Suppressor macrophage (primary cell): ENCODE measurements at regions not wholly inside any gene's neighbourhood (a gene's known extent, or its start where the extent isn't known, plus 50 kb on each side); places are given as distances from the start of the nearest gene placed in this dataset.

ENCODE experiments used
- DNase-seq, 4 experiments: peaks; one replicate each; pipeline ENCODE4 v3.0.0-alpha.2; 2020 to 2022

GRCh38 chr20:58087562-58087858 lies 140.9 kb downstream of the ANKRD60 start:
- no peak for DNase-seq

- DNase-seq, result peak; percentile 24 to 61 (median 44)
Measured at GRCh38 chr20:58086763-58087561, 141.5 kb downstream of the ANKRD60 start.

- no peak for DNase-seq
Measured at GRCh38 chr20:58084966-58085365, 143.5 kb downstream of the ANKRD60 start.

GRCh38 chr20:58084566-58084965 lies 143.9 kb downstream of the ANKRD60 start:
- DNase-seq, result no peak

- DNase-seq, result no peak
Measured at GRCh38 chr20:58081846-58082245, 146.6 kb downstream of the ANKRD60 start.

- DNase-seq, result no peak
Measured at GRCh38 chr20:58078741-58079522, 149.5 kb downstream of the ANKRD60 start.

- DNase-seq, result no peak
Measured at GRCh38 chr20:58077282-58077681, 151.2 kb downstream of the ANKRD60 start.

- DNase-seq, result no peak
Measured at GRCh38 chr20:58076405-58076804, 152.0 kb downstream of the ANKRD60 start.

GRCh38 chr20:58075586-58076345 lies 152.7 kb downstream of the ANKRD60 start:
- no peak for DNase-seq

- no peak for DNase-seq
Measured at GRCh38 chr20:58073945-58074856, 154.3 kb downstream of the ANKRD60 start.

GRCh38 chr20:58072695-58073671 lies 155.5 kb downstream of the ANKRD60 start:
- no peak for DNase-seq

- DNase-seq, result no peak
Measured at GRCh38 chr20:58071991-58072390, 156.5 kb downstream of the ANKRD60 start.

- no peak for DNase-seq
Measured at GRCh38 chr20:58071298-58071697, 157.2 kb downstream of the ANKRD60 start.

- DNase-seq, result no peak
Measured at GRCh38 chr20:58070664-58071196, 157.7 kb downstream of the ANKRD60 start.

- DNase-seq, result no peak
Measured at GRCh38 chr20:58069796-58070663, 158.4 kb downstream of the ANKRD60 start.

- no peak for DNase-seq
Measured at GRCh38 chr20:58069207-58069606, 159.2 kb downstream of the ANKRD60 start.

- no peak for DNase-seq
Measured at GRCh38 chr20:58065508-58066361, 162.7 kb downstream of the ANKRD60 start.

- DNase-seq, result no peak
Measured at GRCh38 chr20:58064411-58065010, 163.9 kb downstream of the ANKRD60 start.

GRCh38 chr20:58059260-58059544 lies 169.3 kb downstream of the ANKRD60 start:
- DNase-seq, result no peak
